ENCODE measurements at regions not wholly inside any gene's neighbourhood (a gene's known extent, or its start where the extent isn't known, plus 50 kb on each side); places are given as distances from the start of the nearest gene placed in this dataset.

DNA sequence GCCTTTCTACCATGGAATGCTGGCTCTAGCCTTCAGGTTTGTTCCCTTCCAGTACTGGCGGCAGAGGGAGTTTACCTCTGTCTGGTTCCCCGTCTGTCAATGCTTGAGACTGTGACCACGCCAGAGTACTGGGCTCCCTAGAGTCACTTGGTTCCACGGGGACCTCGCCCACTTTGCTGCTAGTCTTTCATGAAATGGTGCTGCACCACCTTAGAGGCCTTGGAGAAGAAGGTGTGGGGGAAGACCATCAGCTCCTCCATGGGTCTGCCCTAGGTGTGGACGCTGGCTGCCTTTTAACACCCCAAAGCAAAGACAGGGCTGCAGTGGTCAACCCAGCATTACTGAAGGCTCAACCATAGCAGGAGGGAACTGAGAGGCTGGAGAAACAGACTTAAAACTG lies 55.3 kb upstream of the KSR1 start:
- TF ChIP-seq, protein P1, sequence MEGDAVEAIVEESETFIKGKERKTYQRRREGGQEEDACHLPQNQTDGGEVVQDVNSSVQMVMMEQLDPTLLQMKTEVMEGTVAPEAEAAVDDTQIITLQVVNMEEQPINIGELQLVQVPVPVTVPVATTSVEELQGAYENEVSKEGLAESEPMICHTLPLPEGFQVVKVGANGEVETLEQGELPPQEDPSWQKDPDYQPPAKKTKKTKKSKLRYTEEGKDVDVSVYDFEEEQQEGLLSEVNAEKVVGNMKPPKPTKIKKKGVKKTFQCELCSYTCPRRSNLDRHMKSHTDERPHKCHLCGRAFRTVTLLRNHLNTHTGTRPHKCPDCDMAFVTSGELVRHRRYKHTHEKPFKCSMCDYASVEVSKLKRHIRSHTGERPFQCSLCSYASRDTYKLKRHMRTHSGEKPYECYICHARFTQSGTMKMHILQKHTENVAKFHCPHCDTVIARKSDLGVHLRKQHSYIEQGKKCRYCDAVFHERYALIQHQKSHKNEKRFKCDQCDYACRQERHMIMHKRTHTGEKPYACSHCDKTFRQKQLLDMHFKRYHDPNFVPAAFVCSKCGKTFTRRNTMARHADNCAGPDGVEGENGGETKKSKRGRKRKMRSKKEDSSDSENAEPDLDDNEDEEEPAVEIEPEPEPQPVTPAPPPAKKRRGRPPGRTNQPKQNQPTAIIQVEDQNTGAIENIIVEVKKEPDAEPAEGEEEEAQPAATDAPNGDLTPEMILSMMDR (IDR thresholded peaks at IDR 0.05) = no peak
- no peak for TF ChIP-seq POLR2A (IDR thresholded peaks at IDR 0.05)

Data from uterus (tissue), 2 donors.